DMS 273 (cell line): ENCODE measurements at regions not wholly inside any gene's neighbourhood (a gene's known extent, or its start where the extent isn't known, plus 50 kb on each side); places are given as distances from the start of the nearest gene placed in this dataset.
"Not testable (repeated sequence)": the region's sequence is repeated elsewhere in the genome, so short reads cannot be mapped to it uniquely, and the experiment has no call there.

Experiments
- DNase-seq: peaks from one replicate; lab custom pipeline; 2025; ENCODE audit not compliant: unreplicated experiment; lab: John Stamatoyannopoulos, UW

GRCh38 chr2:54065411-54065810, 50.0 kb upstream of the ACYP2 start:
- DNase-seq: peak; percentile 87

GRCh38 chr2:54063967-54064535, 51.4 kb upstream of the ACYP2 start:
- peak; percentile 25 for DNase-seq

- no peak for DNase-seq
These were observed 53.0 kb upstream of the ACYP2 start for GRCh38 chr2:54062401-54062800.

GRCh38 chr2:54061272-54061671, 54.1 kb upstream of the ACYP2 start:
- DNase-seq: no peak

- no peak for DNase-seq
These were observed 55.4 kb upstream of the ACYP2 start for GRCh38 chr2:54059986-54060385.

- DNase-seq: no peak
These were observed 55.9 kb upstream of the ACYP2 start for GRCh38 chr2:54059504-54059903.

GRCh38 chr2:54058449-54058848, 57.0 kb upstream of the ACYP2 start:
- DNase-seq: no peak

GRCh38 chr2:54054774-54055173, 60.6 kb upstream of the ACYP2 start:
- DNase-seq: no peak

GRCh38 chr2:54054271-54054670, 61.1 kb upstream of the ACYP2 start:
- DNase-seq: no peak

GRCh38 chr2:54053830-54054229, 61.6 kb upstream of the ACYP2 start:
- DNase-seq: no peak

GRCh38 chr2:54052825-54053718, 62.3 kb upstream of the ACYP2 start:
- DNase-seq: peak; percentile 44

- no peak for DNase-seq
These were observed 65.0 kb upstream of the ACYP2 start for GRCh38 chr2:54050445-54050844.

- DNase-seq: no peak
These were observed 66.0 kb upstream of the ACYP2 start for GRCh38 chr2:54049365-54049764.

GRCh38 chr2:54048896-54049295, 66.5 kb upstream of the ACYP2 start:
- DNase-seq: not testable (repeated sequence)

GRCh38 chr2:54048117-54048785, 67.2 kb upstream of the ACYP2 start:
- DNase-seq: no peak

- DNase-seq: no peak
These were observed 67.8 kb upstream of the ACYP2 start for GRCh38 chr2:54047658-54048057.

- DNase-seq: no peak
These were observed 68.3 kb upstream of the ACYP2 start for GRCh38 chr2:54047091-54047490.

GRCh38 chr2:54042897-54043620, 72.3 kb upstream of the PSME4 start:
- DNase-seq: peak; percentile 64

GRCh38 chr2:54042341-54042740, 71.5 kb upstream of the PSME4 start:
- DNase-seq: no peak

- no peak for DNase-seq
These were observed 70.3 kb upstream of the PSME4 start for GRCh38 chr2:54041135-54041534.

- no peak for DNase-seq
These were observed 69.9 kb upstream of the PSME4 start for GRCh38 chr2:54040685-54041084.
